ENCODE measurements at regions not wholly inside any gene's neighbourhood (a gene's known extent, or its start where the extent isn't known, plus 50 kb on each side); places are given as distances from the start of the nearest gene placed in this dataset.

DNA sequence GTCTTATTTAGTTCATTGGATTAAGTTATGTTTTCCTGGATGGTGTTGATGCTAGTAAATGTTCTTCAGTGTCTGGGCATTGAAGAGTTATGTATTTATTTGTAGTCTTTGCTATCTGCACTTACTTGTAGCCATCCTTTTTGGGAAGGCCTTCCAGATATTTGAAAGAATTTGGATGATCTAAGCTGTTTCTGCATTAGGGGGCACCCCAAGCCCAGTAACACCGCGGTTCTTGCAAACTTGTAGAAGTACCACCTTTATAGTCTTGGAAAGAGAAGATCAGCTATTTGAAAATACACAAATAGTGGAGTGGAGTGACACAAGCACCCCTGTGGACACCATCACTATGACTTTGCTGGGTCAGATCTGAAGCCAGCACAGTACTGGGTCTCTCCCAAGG, 175.9 kb upstream of the KIF2B start (continued):
- TF ChIP-seq, protein P1, sequence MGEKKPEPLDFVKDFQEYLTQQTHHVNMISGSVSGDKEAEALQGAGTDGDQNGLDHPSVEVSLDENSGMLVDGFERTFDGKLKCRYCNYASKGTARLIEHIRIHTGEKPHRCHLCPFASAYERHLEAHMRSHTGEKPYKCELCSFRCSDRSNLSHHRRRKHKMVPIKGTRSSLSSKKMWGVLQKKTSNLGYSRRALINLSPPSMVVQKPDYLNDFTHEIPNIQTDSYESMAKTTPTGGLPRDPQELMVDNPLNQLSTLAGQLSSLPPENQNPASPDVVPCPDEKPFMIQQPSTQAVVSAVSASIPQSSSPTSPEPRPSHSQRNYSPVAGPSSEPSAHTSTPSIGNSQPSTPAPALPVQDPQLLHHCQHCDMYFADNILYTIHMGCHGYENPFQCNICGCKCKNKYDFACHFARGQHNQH (CRISPR knock-in tag; IDR thresholded peaks at IDR 0.05): no peak
- TF ChIP-seq SOX5 (CRISPR knock-in tag; IDR thresholded peaks at IDR 0.05; ENCODE audit: borderline replicate concordance) (no peak), ZNF335 (CRISPR knock-in tag; IDR thresholded peaks at IDR 0.05) (no peak), ZNF367 (CRISPR knock-in tag; IDR thresholded peaks at IDR 0.05; ENCODE audit: borderline replicate concordance) (no peak), ARHGAP35 (CRISPR knock-in tag; IDR thresholded peaks at IDR 0.05; ENCODE audit: borderline replicate concordance) (no peak), TBP (CRISPR knock-in tag; IDR thresholded peaks at IDR 0.05) (no peak)
- TF ChIP-seq, protein P2, sequence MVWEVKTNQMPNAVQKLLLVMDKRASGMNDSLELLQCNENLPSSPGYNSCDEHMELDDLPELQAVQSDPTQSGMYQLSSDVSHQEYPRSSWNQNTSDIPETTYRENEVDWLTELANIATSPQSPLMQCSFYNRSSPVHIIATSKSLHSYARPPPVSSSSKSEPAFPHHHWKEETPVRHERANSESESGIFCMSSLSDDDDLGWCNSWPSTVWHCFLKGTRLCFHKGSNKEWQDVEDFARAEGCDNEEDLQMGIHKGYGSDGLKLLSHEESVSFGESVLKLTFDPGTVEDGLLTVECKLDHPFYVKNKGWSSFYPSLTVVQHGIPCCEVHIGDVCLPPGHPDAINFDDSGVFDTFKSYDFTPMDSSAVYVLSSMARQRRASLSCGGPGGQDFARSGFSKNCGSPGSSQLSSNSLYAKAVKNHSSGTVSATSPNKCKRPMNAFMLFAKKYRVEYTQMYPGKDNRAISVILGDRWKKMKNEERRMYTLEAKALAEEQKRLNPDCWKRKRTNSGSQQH (CRISPR knock-in tag; IDR thresholded peaks at IDR 0.05; ENCODE audit: low read depth): no peak
- TF ChIP-seq, protein P3, sequence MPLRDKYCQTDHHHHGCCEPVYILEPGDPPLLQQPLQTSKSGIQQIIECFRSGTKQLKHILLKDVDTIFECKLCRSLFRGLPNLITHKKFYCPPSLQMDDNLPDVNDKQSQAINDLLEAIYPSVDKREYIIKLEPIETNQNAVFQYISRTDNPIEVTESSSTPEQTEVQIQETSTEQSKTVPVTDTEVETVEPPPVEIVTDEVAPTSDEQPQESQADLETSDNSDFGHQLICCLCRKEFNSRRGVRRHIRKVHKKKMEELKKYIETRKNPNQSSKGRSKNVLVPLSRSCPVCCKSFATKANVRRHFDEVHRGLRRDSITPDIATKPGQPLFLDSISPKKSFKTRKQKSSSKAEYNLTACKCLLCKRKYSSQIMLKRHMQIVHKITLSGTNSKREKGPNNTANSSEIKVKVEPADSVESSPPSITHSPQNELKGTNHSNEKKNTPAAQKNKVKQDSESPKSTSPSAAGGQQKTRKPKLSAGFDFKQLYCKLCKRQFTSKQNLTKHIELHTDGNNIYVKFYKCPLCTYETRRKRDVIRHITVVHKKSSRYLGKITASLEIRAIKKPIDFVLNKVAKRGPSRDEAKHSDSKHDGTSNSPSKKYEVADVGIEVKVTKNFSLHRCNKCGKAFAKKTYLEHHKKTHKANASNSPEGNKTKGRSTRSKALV (CRISPR knock-in tag; IDR thresholded peaks at IDR 0.05): no peak

DNA sequence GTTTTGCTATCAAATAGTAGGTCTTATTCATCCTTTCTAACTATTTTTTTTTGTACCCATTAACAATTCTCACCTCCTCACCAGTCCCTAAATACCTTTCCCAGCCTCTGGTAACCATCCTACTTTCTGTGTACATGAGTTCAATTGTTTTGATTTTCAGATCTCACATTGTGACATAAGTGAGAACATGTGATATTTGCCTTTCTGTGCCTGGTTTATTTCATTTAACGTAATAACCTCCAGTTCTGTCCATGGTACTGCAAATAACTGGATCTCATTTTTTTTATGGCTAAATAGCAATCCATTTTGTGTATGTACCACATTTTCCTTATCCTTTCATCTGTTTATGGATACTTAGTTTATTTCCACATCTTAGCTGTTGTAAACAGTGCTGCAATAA, 181.9 kb upstream of the KIF2B start:
- no peak for ATAC-seq
- H3K4me1 ChIP-seq (ENCODE audit: insufficient read depth, low read length): no peaks in the 10 kb centered on the region
- BruUV-seq (replicated peaks): no TSS peak
- in situ Hi-C loops (cut with HindIII; ENCODE audit: extremely low pct_ligation_motif_present, low pct_unique_long_range_greater_than_20kb): no loop called here
- FAIRE-seq: peak; percentile 8
- DNase-seq (ENCODE audit: low spot score): no peak
- H3K9ac ChIP-seq (ENCODE audit: insufficient read depth, low read depth, low read length): no peak overlapping the region
- intact Hi-C loops (cut with micrococcal nuclease; ENCODE audit: unreplicated experiment): no loop called here
- no peak overlapping the region for H2AFZ ChIP-seq (ENCODE audit: low read length)
- H3K79me2 ChIP-seq (ENCODE audit: insufficient read depth, low read length): no peaks in the 10 kb centered on the region
- H3K27ac ChIP-seq (ENCODE audit: extremely low read length, insufficient read depth, low read length): no peak overlapping the region
- CTCF ChIA-PET (ENCODE audit: low intra/inter-chr PET ratio, low total read pairs): no interaction called here
- 2% methylated on average over 1 of the region's 1 CpG for WGBS (ENCODE audit: low lambda C conversion rate)
- H3K27me3 ChIP-seq (ENCODE audit: control insufficient read depth in 1 of 2, insufficient read depth in 2 of 2, low read length in 2 of 2): no peaks in the 10 kb centered on the region
- no peak overlapping the region for H3K4me2 ChIP-seq (ENCODE audit: low read depth, low read length)
- H3K9me3 ChIP-seq (ENCODE audit: low read length): peaks cover 73% of the 10 kb centered on the region
- H3K4me3 ChIP-seq (replicated peaks in 1 of 3; ENCODE audit: insufficient read depth in 1 of 3, low read depth in 2 of 3, low read length in 3 of 3): no peak overlapping the region
- POLR2A ChIA-PET: no interaction called here
- H3K36me3 ChIP-seq (replicated peaks in 1 of 2; ENCODE audit: control insufficient read depth in 1 of 2, insufficient read depth in 2 of 2, low read length in 2 of 2): no peaks in the 10 kb centered on the region
- H4K20me1 ChIP-seq (ENCODE audit: insufficient read depth, low read length): no peaks in the 10 kb centered on the region
- TF ChIP-seq MIXL1 (CRISPR knock-in tag; IDR thresholded peaks at IDR 0.05) (no peak), PCBP2 (optimal IDR thresholded peaks at IDR 0.05; ENCODE audit: low read depth, low read length, poor library complexity, severe bottlenecking) (no peak), ZNF747 (CRISPR knock-in tag; IDR thresholded peaks at IDR 0.05; ENCODE audit: borderline replicate concordance) (no peak), GPN1 (CRISPR knock-in tag; IDR thresholded peaks at IDR 0.05; ENCODE audit: borderline replicate concordance) (no peak), ZFYVE20 (CRISPR knock-in tag; IDR thresholded peaks at IDR 0.05; ENCODE audit: borderline replicate concordance, low read depth) (no peak), ZSCAN21 (CRISPR knock-in tag; IDR thresholded peaks at IDR 0.05; ENCODE audit: borderline replicate concordance) (no peak), ZNF773 (CRISPR knock-in tag; IDR thresholded peaks at IDR 0.05; ENCODE audit: borderline replicate concordance) (no peak)
- TF ChIP-seq, protein P4, sequence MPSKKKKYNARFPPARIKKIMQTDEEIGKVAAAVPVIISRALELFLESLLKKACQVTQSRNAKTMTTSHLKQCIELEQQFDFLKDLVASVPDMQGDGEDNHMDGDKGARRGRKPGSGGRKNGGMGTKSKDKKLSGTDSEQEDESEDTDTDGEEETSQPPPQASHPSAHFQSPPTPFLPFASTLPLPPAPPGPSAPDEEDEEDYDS (CRISPR knock-in tag; IDR thresholded peaks at IDR 0.05): no peak
- TF ChIP-seq, protein P5, sequence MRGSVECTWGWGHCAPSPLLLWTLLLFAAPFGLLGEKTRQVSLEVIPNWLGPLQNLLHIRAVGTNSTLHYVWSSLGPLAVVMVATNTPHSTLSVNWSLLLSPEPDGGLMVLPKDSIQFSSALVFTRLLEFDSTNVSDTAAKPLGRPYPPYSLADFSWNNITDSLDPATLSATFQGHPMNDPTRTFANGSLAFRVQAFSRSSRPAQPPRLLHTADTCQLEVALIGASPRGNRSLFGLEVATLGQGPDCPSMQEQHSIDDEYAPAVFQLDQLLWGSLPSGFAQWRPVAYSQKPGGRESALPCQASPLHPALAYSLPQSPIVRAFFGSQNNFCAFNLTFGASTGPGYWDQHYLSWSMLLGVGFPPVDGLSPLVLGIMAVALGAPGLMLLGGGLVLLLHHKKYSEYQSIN (CRISPR knock-in tag; IDR thresholded peaks at IDR 0.05; ENCODE audit: borderline replicate concordance): no peak

All from HepG2 (cell line).